Mucosa of rectum (tissue), 2 donors: ENCODE measurements at regions not wholly inside any gene's neighbourhood (a gene's known extent, or its start where the extent isn't known, plus 50 kb on each side); places are given as distances from the start of the nearest gene placed in this dataset.
"Not testable (repeated sequence)": the region's sequence is repeated elsewhere in the genome, so short reads cannot be mapped to it uniquely, and the experiment has no call there.

Experiments
- H3K27ac ChIP-seq, 2 donors: one replicate each; pipeline ENCODE4 v1.7.0; 2013; ENCODE audit warnings: inconsistent platforms in 2 of 2, low read depth in 2 of 2, low read length in 2 of 2
- H3K27me3 ChIP-seq, 2 donors: one replicate each; pipeline ENCODE4 v1.7.0; 2013; ENCODE audit warnings: low read length in 2 of 2; ENCODE audit not compliant: control insufficient read depth in 2 of 2, insufficient read depth in 2 of 2
- H3K36me3 ChIP-seq, 2 donors: one replicate each; pipeline ENCODE4 v1.7.0; 2013; ENCODE audit warnings: low read length in 2 of 2; ENCODE audit not compliant: control insufficient read depth in 2 of 2, insufficient read depth in 2 of 2
- H3K4me1 ChIP-seq, 2 donors: one replicate each; pipeline ENCODE4 v1.7.0; 2013; ENCODE audit warnings: low read length in 2 of 2, mild to moderate bottlenecking in 1 of 2; ENCODE audit not compliant: control insufficient read depth in 2 of 2, insufficient read depth in 2 of 2
- H3K4me3 ChIP-seq, 2 donors: one replicate each; pipeline ENCODE4 v1.7.0; 2013; ENCODE audit warnings: low read length in 2 of 2
- H3K9ac ChIP-seq, 2 donors: one replicate each; pipeline ENCODE4 v1.7.0; 2013; ENCODE audit warnings: low read length in 2 of 2, low read depth in 1 of 2, mild to moderate bottlenecking in 1 of 2
- H3K9me3 ChIP-seq, 2 donors: one replicate each; pipeline ENCODE4 v1.7.0; 2013; ENCODE audit warnings: low read length in 2 of 2; ENCODE audit not compliant: control insufficient read depth in 2 of 2
- donor health status: healthy.
- donor health status: Normal muscosa, but diverticular disease.

DNA sequence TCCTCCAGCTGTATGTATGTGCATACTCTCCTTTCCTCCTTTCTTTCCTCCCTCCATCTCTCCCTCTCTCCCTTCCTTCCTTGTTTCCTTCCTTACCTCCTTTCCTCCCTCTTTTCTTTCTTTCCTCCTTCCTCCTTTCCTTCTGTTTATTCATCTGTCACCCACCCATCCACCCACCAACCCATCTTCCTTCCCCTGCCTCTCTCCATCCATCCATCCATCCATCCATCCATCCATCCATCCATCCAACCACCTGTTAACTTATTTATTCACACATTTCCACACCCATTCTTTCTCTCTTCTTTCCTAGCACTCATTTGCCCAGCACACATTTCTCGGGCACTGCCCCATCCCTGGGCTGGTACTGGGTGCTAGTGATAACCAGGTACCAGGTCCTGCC, 443.9 kb downstream of the MIAT start:
- no peak overlapping the region for H3K4me3 ChIP-seq
- H3K27me3 ChIP-seq = peaks cover 0 to 8% of the 10 kb centered on the region in 2 donors
- H3K27ac ChIP-seq = no peak overlapping the region

GRCh38 chr22:27104449-27104848, 447.1 kb downstream of the MIAT start:
- H3K9me3 ChIP-seq = no peaks in the 10 kb centered on the region
- H3K4me1 ChIP-seq = no peaks in the 10 kb centered on the region
- no peak overlapping the region for H3K27ac ChIP-seq
- H3K36me3 ChIP-seq = no peaks in the 10 kb centered on the region
- peaks cover 0 to 6% of the 10 kb centered on the region in 2 donors for H3K27me3 ChIP-seq
- H3K9ac ChIP-seq = no peak overlapping the region
- H3K4me3 ChIP-seq = no peak overlapping the region

More for the DNA sequence above, 443.9 kb downstream of the MIAT start:
- Histone ChIP-seq H3K4me1 (no peaks in the 10 kb centered on the region), H3K9ac (no peak overlapping the region), H3K9me3 (no peaks in the 10 kb centered on the region), H3K36me3 (no peaks in the 10 kb centered on the region)

DNA sequence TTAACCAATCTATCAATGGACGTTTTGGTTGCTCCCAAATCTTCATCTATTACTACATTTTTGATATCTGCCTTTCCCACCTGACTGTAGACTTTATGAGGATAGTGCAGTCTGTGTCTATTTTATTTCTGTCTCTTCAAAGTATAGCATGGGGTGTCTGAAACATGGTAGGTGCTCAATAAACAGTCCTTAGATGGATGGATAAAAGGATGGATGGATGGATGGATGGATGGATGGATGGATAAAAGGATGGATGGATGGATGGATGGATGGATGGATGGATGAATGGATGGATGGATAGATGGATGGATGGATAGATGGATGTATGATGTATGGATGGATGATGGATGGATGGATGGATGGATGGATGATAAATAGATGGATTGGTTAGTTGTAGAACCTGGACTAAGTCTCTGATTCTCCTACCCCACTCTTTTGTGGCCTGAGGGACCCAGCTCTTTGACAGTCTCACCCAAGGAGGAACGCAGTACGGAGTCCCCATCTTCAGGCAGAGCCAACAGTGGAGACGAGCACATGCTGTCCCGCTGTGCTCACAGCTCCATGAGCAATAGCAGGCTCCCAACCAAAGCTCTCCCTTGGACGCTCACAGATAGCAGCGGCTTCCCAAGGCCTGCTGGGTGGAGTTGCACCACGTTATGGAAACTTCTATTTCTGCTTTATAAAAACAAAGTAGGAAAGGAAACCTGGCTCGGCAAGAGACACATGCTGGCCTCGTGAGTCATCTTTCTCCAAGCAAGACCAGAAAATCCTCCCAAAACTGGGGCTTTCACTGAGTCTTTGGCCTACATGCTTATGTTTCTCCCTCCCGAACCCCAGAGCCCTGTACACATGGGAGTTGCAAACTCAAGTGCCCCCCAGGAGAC, 448.0 kb downstream of the MIAT start:
- H3K4me1 ChIP-seq = no peaks in the 10 kb centered on the region
- H3K9me3 ChIP-seq = no peaks in the 10 kb centered on the region
- no peak overlapping the region for H3K4me3 ChIP-seq
- H3K27ac ChIP-seq = peak overlapping the region; percentile 10 to 65
- H3K27me3 ChIP-seq = peaks cover 0 to 3% of the 10 kb centered on the region in 2 donors
- H3K9ac ChIP-seq = no peak overlapping the region
- H3K36me3 ChIP-seq = no peaks in the 10 kb centered on the region

DNA sequence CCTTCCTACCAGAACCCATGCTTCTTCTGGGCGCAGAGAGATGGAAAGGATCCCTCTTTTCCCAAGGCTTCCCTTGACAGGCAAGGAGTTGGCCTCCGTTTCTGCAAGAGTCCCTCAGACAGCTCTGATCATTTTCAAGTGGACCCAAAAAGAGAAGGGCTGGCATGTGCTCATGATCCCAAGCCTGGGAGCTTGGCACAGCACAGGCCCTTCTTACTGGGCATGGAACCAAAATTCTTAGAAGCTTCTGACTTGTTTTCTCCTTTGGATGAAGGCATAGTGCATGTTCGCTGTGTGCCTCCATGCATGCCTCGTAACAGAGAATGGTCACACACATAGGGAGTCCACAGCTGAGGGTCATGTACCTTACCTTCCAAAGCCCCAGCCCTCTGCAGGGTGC, 449.6 kb downstream of the MIAT start:
- no peaks in the 10 kb centered on the region for H3K4me1 ChIP-seq
- no peaks in the 10 kb centered on the region for H3K36me3 ChIP-seq
- H3K9ac ChIP-seq = no peak overlapping the region
- H3K27ac ChIP-seq = no peak overlapping the region
- H3K4me3 ChIP-seq = no peak overlapping the region
- H3K27me3 ChIP-seq = no peaks in the 10 kb centered on the region
- no peaks in the 10 kb centered on the region for H3K9me3 ChIP-seq

- Histone ChIP-seq H3K9me3 (no peaks in the 10 kb centered on the region), H3K27ac (no peak overlapping the region), H3K4me1 (no peaks in the 10 kb centered on the region), H3K27me3 (no peaks in the 10 kb centered on the region), H3K9ac (no peak overlapping the region), H3K4me3 (no peak overlapping the region), H3K36me3 (no peaks in the 10 kb centered on the region)
Observed at GRCh38 chr22:27107386-27107785, 450.0 kb downstream of the MIAT start.

- H3K4me3 ChIP-seq = no peak overlapping the region
- no peaks in the 10 kb centered on the region for H3K27me3 ChIP-seq
- H3K9me3 ChIP-seq = no peaks in the 10 kb centered on the region
- no peak overlapping the region for H3K9ac ChIP-seq
- H3K4me1 ChIP-seq = no peaks in the 10 kb centered on the region
- H3K36me3 ChIP-seq = no peaks in the 10 kb centered on the region
- no peak overlapping the region for H3K27ac ChIP-seq
Observed at GRCh38 chr22:27107824-27108223, 450.4 kb downstream of the MIAT start.

- Histone ChIP-seq H3K9ac (no peak overlapping the region), H3K4me3 (no peak overlapping the region), H3K9me3 (no peaks in the 10 kb centered on the region), H3K36me3 (no peaks in the 10 kb centered on the region), H3K27me3 (no peaks in the 10 kb centered on the region), H3K4me1 (no peaks in the 10 kb centered on the region), H3K27ac (no peak overlapping the region)
Observed at GRCh38 chr22:27108425-27109114, 451.2 kb downstream of the MIAT start.

DNA sequence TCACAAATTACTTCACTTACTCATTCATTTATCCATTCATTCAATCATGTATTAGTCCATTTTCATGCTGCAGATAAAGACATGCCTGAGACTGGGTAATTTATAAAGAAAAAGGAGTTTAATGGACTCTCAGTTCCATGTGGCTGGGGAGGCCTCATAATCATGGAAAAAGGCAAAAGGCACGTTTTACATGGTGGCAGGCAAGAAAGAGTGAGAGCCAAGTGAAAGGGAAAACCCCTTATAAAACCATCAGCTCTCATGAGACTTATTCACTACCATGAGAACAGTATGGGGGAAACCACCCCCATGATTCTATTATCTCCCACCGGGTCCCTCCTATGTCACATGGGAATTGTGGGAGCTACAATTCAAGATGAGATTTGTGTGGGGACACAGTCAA, 452.0 kb downstream of the MIAT start:
- H3K27me3 ChIP-seq, H3K4me1 ChIP-seq, H3K27ac ChIP-seq, H3K9ac ChIP-seq, H3K36me3 ChIP-seq, H3K4me3 ChIP-seq, H3K9me3 ChIP-seq: not testable (repeated sequence)

DNA sequence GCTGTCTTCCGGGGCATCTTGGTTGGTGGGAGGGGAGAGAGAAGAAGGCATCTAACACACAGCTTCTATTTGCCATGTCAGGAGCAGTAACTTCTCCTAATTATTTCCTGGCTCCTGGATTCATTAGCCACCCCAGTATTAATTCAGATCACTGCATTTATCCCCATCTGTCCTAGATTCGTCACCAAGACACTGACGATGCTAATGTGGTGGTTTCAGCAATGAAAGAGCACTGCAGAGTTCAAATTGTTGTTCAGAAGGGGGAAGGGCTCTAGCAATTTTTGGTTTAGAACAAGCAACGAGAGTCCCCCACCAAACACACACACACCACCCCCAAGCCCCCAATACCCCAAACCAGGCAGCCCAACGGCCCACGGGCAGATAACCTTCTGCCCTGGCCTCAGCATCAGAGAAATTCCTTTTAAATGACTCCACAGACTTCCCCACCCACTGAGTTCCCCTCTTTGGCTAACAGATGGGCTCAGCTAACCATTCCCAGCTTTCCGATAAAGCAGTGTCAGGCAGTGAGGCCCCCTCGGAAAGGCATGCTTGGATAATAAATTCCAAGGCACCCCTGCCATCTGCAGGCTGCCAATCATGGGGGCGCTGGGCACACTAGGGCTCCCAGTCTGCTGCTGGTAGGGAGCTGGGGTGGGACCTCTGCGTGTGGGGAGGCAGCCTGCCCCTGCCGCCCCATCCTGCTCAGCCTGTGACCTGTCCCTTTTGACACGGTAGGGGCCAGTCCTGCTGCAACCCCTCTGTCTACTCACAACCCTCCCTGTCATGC, 453.5 kb downstream of the MIAT start:
- no peak overlapping the region for H3K27ac ChIP-seq

More for the DNA sequence above, 453.5 kb downstream of the MIAT start:
- Histone ChIP-seq H3K9ac (no peak overlapping the region), H3K27me3 (no peaks in the 10 kb centered on the region), H3K9me3 (no peaks in the 10 kb centered on the region), H3K36me3 (no peaks in the 10 kb centered on the region), H3K4me1 (no peaks in the 10 kb centered on the region), H3K4me3 (no peak overlapping the region)
